ENCODE measurements at regions not wholly inside any gene's neighbourhood (a gene's known extent, or its start where the extent isn't known, plus 50 kb on each side); places are given as distances from the start of the nearest gene placed in this dataset.

- TF ChIP-seq ZNF274 (IDR thresholded peaks at IDR 0.05; ENCODE audit: low read depth, low read length), result no peak
- no peak for TF ChIP-seq SUZ12 (IDR thresholded peaks at IDR 0.05; ENCODE audit: extremely low read depth, insufficient read depth, insufficient read length)
- TF ChIP-seq YY1 (IDR thresholded peaks at IDR 0.05; ENCODE audit: insufficient read depth, insufficient read length), result no peak
These were observed 538.2 kb upstream of the DPP6 start for GRCh38 chr7:153514032-153514431.

Measured in NT2/D1 (cell line).